Lower lobe of right lung (tissue), 2 donors: ENCODE measurements at regions not wholly inside any gene's neighbourhood (a gene's known extent, or its start where the extent isn't known, plus 50 kb on each side); places are given as distances from the start of the nearest gene placed in this dataset.

Experiments
- ATAC-seq, 2 donors: fragments of 200-7000 bp; cut with Tn5 transposase; one replicate each; pipeline ENCODE4 v1.9.1; 2020 to 2022; ENCODE audit warnings: mild to moderate bottlenecking in 2 of 2, moderate library complexity in 2 of 2
- DNase-seq: peaks from one replicate; pipeline ENCODE4 v3.0.0-alpha.2; 2020
- H3K27ac ChIP-seq: fragments of 200-600 bp; one replicate; pipeline ENCODE4 v1.8.0; 2022
- H3K27me3 ChIP-seq: fragments of 200-600 bp; one replicate; pipeline ENCODE4 v1.8.0; 2022; ENCODE audit warnings: low read depth
- H3K36me3 ChIP-seq: fragments of 200-600 bp; one replicate; pipeline ENCODE4 v1.8.0; 2022; ENCODE audit warnings: mild to moderate bottlenecking
- H3K4me1 ChIP-seq: fragments of 200-600 bp; one replicate; pipeline ENCODE4 v1.8.0; 2022
- H3K4me3 ChIP-seq: fragments of 200-600 bp; one replicate; pipeline ENCODE4 v1.8.0; 2022; ENCODE audit warnings: mild to moderate bottlenecking
- H3K9me3 ChIP-seq: fragments of 200-600 bp; one replicate; pipeline ENCODE4 v1.8.0; 2022
- intact Hi-C: fragments of 100-400 bp; cut with DNase I; formaldehyde crosslinking; loops from one replicate; pipeline ENCODE4 v1.11.0; 2022
- TF ChIP-seq, protein P1 (sequence below): fragments of 200-600 bp; IDR thresholded peaks from one replicate; pipeline ENCODE4 v1.8.0; 2022; ENCODE audit warnings: antibody characterized with exemption, mild to moderate bottlenecking
- donor health status: DM: no; HTN: yes; CAD: no; lungs with severe emphysema.

DNA sequence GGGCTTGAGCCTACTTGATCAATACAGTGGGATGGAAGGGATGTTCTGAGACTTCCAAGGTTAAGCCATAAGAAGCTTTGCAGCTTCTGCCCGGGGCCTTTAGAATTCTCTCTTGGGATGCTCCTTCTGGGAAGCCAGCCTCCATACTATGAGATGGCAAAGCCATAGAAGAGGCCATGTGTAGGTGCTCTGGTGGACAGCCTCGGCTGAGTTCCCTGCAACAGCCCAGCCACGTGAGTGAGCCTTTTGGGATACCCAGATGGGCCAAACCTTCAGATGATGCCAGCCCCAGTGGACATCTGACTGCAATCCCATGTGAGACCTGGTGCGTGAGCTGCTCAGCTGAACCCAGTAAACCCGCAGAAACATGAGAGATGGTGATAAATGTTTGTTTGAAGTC is 370.6 kb downstream of the RPS24 start:
- Histone ChIP-seq H3K36me3 (no peaks in the 10 kb centered on the region), H3K27me3 (no peaks in the 10 kb centered on the region), H3K27ac (no peak overlapping the region), H3K4me1 (peaks cover 34% of the 10 kb centered on the region), H3K9me3 (no peaks in the 10 kb centered on the region), H3K4me3 (no peak overlapping the region)
- ATAC-seq (no peak), DNase-seq (no peak)
- TF ChIP-seq, protein P1, sequence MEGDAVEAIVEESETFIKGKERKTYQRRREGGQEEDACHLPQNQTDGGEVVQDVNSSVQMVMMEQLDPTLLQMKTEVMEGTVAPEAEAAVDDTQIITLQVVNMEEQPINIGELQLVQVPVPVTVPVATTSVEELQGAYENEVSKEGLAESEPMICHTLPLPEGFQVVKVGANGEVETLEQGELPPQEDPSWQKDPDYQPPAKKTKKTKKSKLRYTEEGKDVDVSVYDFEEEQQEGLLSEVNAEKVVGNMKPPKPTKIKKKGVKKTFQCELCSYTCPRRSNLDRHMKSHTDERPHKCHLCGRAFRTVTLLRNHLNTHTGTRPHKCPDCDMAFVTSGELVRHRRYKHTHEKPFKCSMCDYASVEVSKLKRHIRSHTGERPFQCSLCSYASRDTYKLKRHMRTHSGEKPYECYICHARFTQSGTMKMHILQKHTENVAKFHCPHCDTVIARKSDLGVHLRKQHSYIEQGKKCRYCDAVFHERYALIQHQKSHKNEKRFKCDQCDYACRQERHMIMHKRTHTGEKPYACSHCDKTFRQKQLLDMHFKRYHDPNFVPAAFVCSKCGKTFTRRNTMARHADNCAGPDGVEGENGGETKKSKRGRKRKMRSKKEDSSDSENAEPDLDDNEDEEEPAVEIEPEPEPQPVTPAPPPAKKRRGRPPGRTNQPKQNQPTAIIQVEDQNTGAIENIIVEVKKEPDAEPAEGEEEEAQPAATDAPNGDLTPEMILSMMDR = no peak
- intact Hi-C loops = no loop called here

DNA sequence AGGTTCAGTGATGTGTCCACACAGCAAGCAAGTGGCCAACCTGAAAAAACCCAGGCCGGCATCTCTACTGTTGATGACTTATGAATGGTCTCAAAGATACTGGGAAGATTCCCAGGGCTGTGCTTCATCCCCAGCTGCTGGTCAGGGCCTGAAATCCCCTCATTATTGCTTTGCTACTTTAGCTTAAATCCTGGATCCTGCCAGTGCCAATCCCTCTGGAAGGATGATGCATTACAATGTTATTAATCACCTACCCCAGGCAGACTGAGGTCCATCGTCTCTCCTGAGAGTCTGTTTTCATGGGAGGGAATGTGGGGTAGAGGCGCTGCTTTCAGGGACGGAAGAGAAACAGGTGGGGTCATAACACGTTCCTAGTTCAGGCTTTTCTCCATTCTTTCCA is 371.6 kb downstream of the RPS24 start:
- H3K36me3 ChIP-seq = no peaks in the 10 kb centered on the region
- ATAC-seq (no peak), DNase-seq (no peak)
- no peak overlapping the region for H3K27ac ChIP-seq
- peaks cover 35% of the 10 kb centered on the region for H3K4me1 ChIP-seq
- no peak overlapping the region for H3K4me3 ChIP-seq
- H3K27me3 ChIP-seq = no peaks in the 10 kb centered on the region
- intact Hi-C loops = no loop called here
- H3K9me3 ChIP-seq = no peaks in the 10 kb centered on the region
- TF ChIP-seq, protein P1 = no peak

DNA sequence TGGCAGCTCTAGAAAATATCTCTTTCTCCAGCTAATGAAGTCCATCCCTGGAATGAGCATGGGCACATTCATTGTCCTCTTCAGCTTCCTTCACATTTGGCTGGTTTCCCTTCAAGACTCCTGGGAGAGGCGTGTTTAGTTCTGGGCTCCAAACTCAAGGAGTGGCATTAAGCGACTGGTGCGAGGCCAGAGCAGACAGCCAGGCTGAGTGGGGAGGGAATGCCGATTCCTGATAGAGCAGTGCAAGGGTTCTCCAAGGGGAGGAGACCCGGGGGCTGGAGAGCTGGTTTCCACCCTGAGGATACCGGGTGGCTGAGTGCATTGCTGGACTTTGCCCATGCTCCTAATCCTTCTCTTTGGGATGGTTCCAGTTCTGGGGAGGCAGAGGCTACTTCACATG is 372.1 kb downstream of the RPS24 start:
- TF ChIP-seq, protein P1 = no peak
- DNase-seq = no peak
- no peaks in the 10 kb centered on the region for H3K9me3 ChIP-seq
- no peak for ATAC-seq
- intact Hi-C loops = no loop called here
- peaks cover 35% of the 10 kb centered on the region for H3K4me1 ChIP-seq
- no peaks in the 10 kb centered on the region for H3K27me3 ChIP-seq
- H3K27ac ChIP-seq = no peak overlapping the region
- H3K4me3 ChIP-seq = no peak overlapping the region
- no peaks in the 10 kb centered on the region for H3K36me3 ChIP-seq

DNA sequence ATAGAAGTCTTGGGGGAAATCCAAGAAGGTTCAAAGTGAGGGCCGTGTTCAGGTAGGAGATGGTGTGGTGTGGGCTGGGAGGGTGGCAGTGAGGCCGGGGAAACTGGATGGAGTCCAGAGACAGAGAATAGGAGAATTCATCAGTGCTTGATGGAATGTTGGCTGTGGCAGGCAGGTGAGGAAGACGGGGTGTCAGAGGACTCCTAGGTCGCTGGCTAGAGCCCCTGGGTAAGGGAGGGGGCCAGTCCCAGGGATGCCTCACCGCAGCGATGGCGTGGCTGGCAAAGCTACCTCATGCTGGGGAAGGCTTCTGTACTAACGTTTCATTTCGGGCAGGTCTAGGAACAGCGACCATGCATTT is 373.0 kb downstream of the RPS24 start:
- H3K27me3 ChIP-seq = no peaks in the 10 kb centered on the region
- no peaks in the 10 kb centered on the region for H3K36me3 ChIP-seq
- DNase-seq (no peak), ATAC-seq (no peak)
- TF ChIP-seq, protein P1 = no peak
- no peak overlapping the region for H3K27ac ChIP-seq
- peaks cover 35% of the 10 kb centered on the region for H3K4me1 ChIP-seq
- H3K4me3 ChIP-seq = peak overlapping the region; percentile 27
- H3K9me3 ChIP-seq = no peaks in the 10 kb centered on the region
- intact Hi-C loops = no loop called here

DNA sequence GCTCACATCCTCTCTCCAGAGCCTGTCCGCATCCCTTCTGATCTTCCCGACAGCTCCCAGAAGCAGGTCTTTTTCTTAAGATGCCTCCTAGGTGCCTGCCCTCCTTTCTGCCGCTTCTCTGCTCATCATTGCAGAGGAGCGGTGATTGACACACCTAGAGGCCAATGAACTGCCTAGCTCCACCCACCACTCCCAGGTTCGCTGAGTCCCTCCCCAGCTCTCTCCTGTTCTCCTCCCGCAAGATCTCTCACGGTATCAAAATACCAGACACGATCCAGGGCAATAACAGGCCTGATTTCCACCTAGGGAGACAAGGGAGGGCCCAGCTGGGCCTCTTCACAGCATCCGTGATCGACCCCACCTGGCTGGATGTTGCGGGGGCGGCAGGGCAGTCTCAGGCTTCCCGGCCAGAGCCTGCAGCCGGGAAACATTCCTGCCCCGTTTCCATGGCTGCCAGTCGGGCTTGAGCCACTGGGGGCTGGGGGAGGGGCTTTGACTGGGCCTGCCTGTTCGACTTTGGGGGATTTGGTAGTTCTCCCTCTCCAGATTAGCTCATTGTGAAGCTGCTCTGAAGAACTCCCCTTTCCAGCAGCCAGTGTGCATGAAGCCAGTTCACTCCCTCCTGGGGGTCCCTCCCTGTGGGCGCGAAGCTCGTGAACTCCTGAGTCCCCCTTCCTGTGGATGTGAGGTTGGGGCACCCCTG is 373.5 kb downstream of the RPS24 start:
- Histone ChIP-seq H3K36me3 (no peaks in the 10 kb centered on the region), H3K27me3 (no peaks in the 10 kb centered on the region), H3K9me3 (no peaks in the 10 kb centered on the region), H3K4me1 (peaks cover 35% of the 10 kb centered on the region), H3K4me3 (peak overlapping the region; percentile 27), H3K27ac (no peak overlapping the region)
- ATAC-seq = peak; percentile 84 to 90
- intact Hi-C loops = no loop called here
- peak; percentile 90 for DNase-seq
- TF ChIP-seq, protein P1 = no peak
